ENCODE measurements at regions not wholly inside any gene's neighbourhood (a gene's known extent, or its start where the extent isn't known, plus 50 kb on each side); places are given as distances from the start of the nearest gene placed in this dataset.

GRCh38 chr12:92434607-92435025 lies 268.2 kb upstream of the PLEKHG7 start (continued):
- TF ChIP-seq, protein P1, sequence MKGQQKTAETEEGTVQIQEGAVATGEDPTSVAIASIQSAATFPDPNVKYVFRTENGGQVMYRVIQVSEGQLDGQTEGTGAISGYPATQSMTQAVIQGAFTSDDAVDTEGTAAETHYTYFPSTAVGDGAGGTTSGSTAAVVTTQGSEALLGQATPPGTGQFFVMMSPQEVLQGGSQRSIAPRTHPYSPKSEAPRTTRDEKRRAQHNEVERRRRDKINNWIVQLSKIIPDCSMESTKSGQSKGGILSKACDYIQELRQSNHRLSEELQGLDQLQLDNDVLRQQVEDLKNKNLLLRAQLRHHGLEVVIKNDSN (IDR thresholded peaks at IDR 0.05; ENCODE audit: borderline replicate concordance, extremely low read length, insufficient read depth, low read depth, low read length), result peak; percentile 26
- TF ChIP-seq ZNF207 (IDR thresholded peaks at IDR 0.05; ENCODE audit: borderline replicate concordance) (no peak), KAT2A (conservative IDR thresholded peaks at IDR 0.05; ENCODE audit: control insufficient read depth, low read depth, low read length) (no peak), RUNX3 (IDR thresholded peaks at IDR 0.05; ENCODE audit: low read length) (peak; percentile 63), SPI1 (IDR thresholded peaks at IDR 0.05; ENCODE audit: borderline replicate concordance, insufficient read depth, low read depth, low read length) (0 out of 2 replicates have a peak, but pooled peaks have one; percentile 22), EZH2 (IDR thresholded peaks at IDR 0.05; ENCODE audit: borderline replicate concordance, control insufficient read depth, low read depth, low read length) (no peak), SREBF2 (IDR thresholded peaks at IDR 0.05; ENCODE audit: low read length) (no peak), NBN (IDR thresholded peaks at IDR 0.05) (peak; percentile 47; the same call in 1 of the 2 replicates), FOXK2 (IDR thresholded peaks at IDR 0.05) (no peak), MXI1 (IDR thresholded peaks at IDR 0.05; ENCODE audit: low read depth, low read length) (no peak), GABPA (IDR thresholded peaks at IDR 0.05; ENCODE audit: low read depth) (no peak), NFYA (IDR thresholded peaks at IDR 0.05; ENCODE audit: borderline replicate concordance, low read depth, low read length) (no peak), MEF2A (IDR thresholded peaks at IDR 0.05; ENCODE audit: insufficient read depth, low read depth, low read length) (no peak), EED (IDR thresholded peaks at IDR 0.05; ENCODE audit: low read depth) (peak; percentile 87), ZBTB33 (IDR thresholded peaks at IDR 0.05) (no peak), KDM1A (IDR thresholded peaks at IDR 0.05; ENCODE audit: borderline replicate concordance) (no peak), HDAC6 (IDR thresholded peaks at IDR 0.05; ENCODE audit: unreplicated experiment) (no peak), ZNF384 (IDR thresholded peaks at IDR 0.05; ENCODE audit: borderline replicate concordance, low read depth, low read length) (no peak), SMARCA5 (IDR thresholded peaks at IDR 0.05) (no peak), SREBF1 (IDR thresholded peaks at IDR 0.05; ENCODE audit: low read length) (no peak), ASH2L (IDR thresholded peaks at IDR 0.05; ENCODE audit: borderline replicate concordance, low read depth) (no peak), ATF7 (IDR thresholded peaks at IDR 0.05; ENCODE audit: low read depth) (no peak)
- TF ChIP-seq, protein P2, sequence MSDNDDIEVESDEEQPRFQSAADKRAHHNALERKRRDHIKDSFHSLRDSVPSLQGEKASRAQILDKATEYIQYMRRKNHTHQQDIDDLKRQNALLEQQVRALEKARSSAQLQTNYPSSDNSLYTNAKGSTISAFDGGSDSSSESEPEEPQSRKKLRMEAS (IDR thresholded peaks at IDR 0.05; ENCODE audit: low read depth, low read length), result no peak
- TF ChIP-seq, protein P3, sequence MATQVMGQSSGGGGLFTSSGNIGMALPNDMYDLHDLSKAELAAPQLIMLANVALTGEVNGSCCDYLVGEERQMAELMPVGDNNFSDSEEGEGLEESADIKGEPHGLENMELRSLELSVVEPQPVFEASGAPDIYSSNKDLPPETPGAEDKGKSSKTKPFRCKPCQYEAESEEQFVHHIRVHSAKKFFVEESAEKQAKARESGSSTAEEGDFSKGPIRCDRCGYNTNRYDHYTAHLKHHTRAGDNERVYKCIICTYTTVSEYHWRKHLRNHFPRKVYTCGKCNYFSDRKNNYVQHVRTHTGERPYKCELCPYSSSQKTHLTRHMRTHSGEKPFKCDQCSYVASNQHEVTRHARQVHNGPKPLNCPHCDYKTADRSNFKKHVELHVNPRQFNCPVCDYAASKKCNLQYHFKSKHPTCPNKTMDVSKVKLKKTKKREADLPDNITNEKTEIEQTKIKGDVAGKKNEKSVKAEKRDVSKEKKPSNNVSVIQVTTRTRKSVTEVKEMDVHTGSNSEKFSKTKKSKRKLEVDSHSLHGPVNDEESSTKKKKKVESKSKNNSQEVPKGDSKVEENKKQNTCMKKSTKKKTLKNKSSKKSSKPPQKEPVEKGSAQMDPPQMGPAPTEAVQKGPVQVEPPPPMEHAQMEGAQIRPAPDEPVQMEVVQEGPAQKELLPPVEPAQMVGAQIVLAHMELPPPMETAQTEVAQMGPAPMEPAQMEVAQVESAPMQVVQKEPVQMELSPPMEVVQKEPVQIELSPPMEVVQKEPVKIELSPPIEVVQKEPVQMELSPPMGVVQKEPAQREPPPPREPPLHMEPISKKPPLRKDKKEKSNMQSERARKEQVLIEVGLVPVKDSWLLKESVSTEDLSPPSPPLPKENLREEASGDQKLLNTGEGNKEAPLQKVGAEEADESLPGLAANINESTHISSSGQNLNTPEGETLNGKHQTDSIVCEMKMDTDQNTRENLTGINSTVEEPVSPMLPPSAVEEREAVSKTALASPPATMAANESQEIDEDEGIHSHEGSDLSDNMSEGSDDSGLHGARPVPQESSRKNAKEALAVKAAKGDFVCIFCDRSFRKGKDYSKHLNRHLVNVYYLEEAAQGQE (IDR thresholded peaks at IDR 0.05; ENCODE audit: low read depth, low read length), result no peak
- TF ChIP-seq, protein P4, sequence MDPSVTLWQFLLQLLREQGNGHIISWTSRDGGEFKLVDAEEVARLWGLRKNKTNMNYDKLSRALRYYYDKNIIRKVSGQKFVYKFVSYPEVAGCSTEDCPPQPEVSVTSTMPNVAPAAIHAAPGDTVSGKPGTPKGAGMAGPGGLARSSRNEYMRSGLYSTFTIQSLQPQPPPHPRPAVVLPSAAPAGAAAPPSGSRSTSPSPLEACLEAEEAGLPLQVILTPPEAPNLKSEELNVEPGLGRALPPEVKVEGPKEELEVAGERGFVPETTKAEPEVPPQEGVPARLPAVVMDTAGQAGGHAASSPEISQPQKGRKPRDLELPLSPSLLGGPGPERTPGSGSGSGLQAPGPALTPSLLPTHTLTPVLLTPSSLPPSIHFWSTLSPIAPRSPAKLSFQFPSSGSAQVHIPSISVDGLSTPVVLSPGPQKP (IDR thresholded peaks at IDR 0.05; ENCODE audit: low read depth, low read length), result no peak

Measured in GM12878 (cell line).